H1 (cell line): ENCODE measurements at regions not wholly inside any gene's neighbourhood (a gene's known extent, or its start where the extent isn't known, plus 50 kb on each side); places are given as distances from the start of the nearest gene placed in this dataset.

Source experiments
- ATF2 ChIP-seq: IDR thresholded peaks from 2 replicates; pipeline ENCODE4 v1.6.1; 2012; ENCODE audit warnings: low read length, inconsistent platforms
- BRCA1 ChIP-seq: IDR thresholded peaks from 2 replicates; pipeline ENCODE4 v1.6.1; 2012; ENCODE audit warnings: low read depth, low read length, improper control_type of control experiment
- CHD7 ChIP-seq: fragments of 300-600 bp; sonication (generic); IDR thresholded peaks from 2 replicates; pipeline ENCODE4 v1.7.1; 2012; ENCODE audit warnings: low read length, moderate library complexity, mild to moderate bottlenecking, inconsistent platforms; ENCODE audit not compliant: insufficient replicate concordance
- CTBP2 ChIP-seq: IDR thresholded peaks from 2 replicates; pipeline ENCODE4 v1.7.0; 2011; ENCODE audit warnings: borderline replicate concordance, mild to moderate bottlenecking, moderate library complexity, mixed read lengths, low read length; ENCODE audit not compliant: insufficient read depth, insufficient read length
- EZH2 ChIP-seq: fragments of 200-600 bp; sonication (generic); IDR thresholded peaks from 2 replicates; pipeline ENCODE4 v1.7.1; 2012; ENCODE audit warnings: low read depth, mild to moderate bottlenecking, moderate library complexity, low read length, inconsistent platforms; ENCODE audit not compliant: severe bottlenecking
- FOSL1 ChIP-seq: IDR thresholded peaks from 2 replicates; pipeline ENCODE4 v1.6.1; 2011; ENCODE audit warnings: mild to moderate bottlenecking, low read depth, low read length, moderate library complexity; ENCODE audit not compliant: insufficient read depth
- GABPA ChIP-seq: IDR thresholded peaks from 2 replicates; pipeline ENCODE4 v1.6.1; 2011; ENCODE audit warnings: mild to moderate bottlenecking, low read length, moderate library complexity, borderline replicate concordance; ENCODE audit not compliant: insufficient read depth
- SIN3A ChIP-seq, 2 experiments: IDR thresholded peaks in 1 of 2; conservative IDR thresholded peaks in 1 of 2; 2 replicates each; pipeline ENCODE4 v1.6.1; 2011 to 2012; ENCODE audit warnings: low read length in 2 of 2, improper control_type of control experiment in 1 of 2, low read depth in 1 of 2, mild to moderate bottlenecking in 1 of 2
- SIX5 ChIP-seq: IDR thresholded peaks from 2 replicates; pipeline ENCODE4 v1.6.1; 2011; ENCODE audit warnings: mild to moderate bottlenecking, low read depth, low read length
- TAF1 ChIP-seq: IDR thresholded peaks from 2 replicates; pipeline ENCODE4 v1.6.1; 2011; ENCODE audit warnings: mild to moderate bottlenecking, low read depth, low read length

- TF ChIP-seq CHD7 (no peak), ATF2 (no peak), EZH2 (no peak), SIX5 (no peak), TAF1 (no peak), BRCA1 (no peak), FOSL1 (no peak), SIN3A (conservative IDR thresholded peaks at IDR 0.05 in 1 of 2, IDR thresholded peaks at IDR 0.05 in 1 of 2; ENCODE audit: low read depth in 1 of 2, low read length in 2 of 2) (no peak), GABPA (no peak), CTBP2 (no peak)
Measured at GRCh38 chr6:169073311-169073710, 180.3 kb downstream of the THBS2 start (continued).
